Spleen (tissue), 7 donors: ENCODE measurements at regions not wholly inside any gene's neighbourhood (a gene's known extent, or its start where the extent isn't known, plus 50 kb on each side); places are given as distances from the start of the nearest gene placed in this dataset.

Experiments
- CTCF ChIP-seq, 11 experiments: fragments of 200-600 bp in 7 of 11; fragments of 450-650 bp in 4 of 11; sonication (generic) in 4 of 11; IDR thresholded peaks in 8 of 11; conservative IDR thresholded peaks in 3 of 11; 1 replicate in 7 of 11; 2 replicates in 4 of 11; pipeline versions ENCODE4 v1.4.0 to v1.8.0; 2016 to 2021; ENCODE audit warnings: antibody characterized with exemption in 11 of 11, inconsistent platforms in 4 of 11, mild to moderate bottlenecking in 1 of 11
- POLR2A ChIP-seq, 3 donors: fragments of 450-650 bp; IDR thresholded peaks; one replicate each; pipeline ENCODE4 v1.5.1; 2017; ENCODE audit warnings: antibody characterized with exemption in 3 of 3, mild to moderate bottlenecking in 1 of 3
- POLR2AphosphoS5 ChIP-seq, 3 donors: sonication (generic); formaldehyde crosslinking; IDR thresholded peaks; one replicate each; pipeline ENCODE4 v1.5.1; 2017; ENCODE audit warnings: antibody characterized with exemption in 3 of 3
- donor health status: DM: no; HTN: no; CAD: no; lungs with moderate emphysema.
- donor health status: DM: no; HTN: no; CAD: no.
- donor health status: DM: no; HTN: no; CAD: no.

- no peak for TF ChIP-seq CTCF (IDR thresholded peaks at IDR 0.05 in 8 of 11, conservative IDR thresholded peaks at IDR 0.05 in 3 of 11)
- TF ChIP-seq POLR2A (IDR thresholded peaks at IDR 0.05): no peak
- no peak for TF ChIP-seq POLR2AphosphoS5 (IDR thresholded peaks at IDR 0.05)
These were observed 584.3 kb downstream of the CAAP1 start for GRCh38 chr9:26308328-26308727.
